GM18909 (cell line): ENCODE measurements at regions not wholly inside any gene's neighbourhood (a gene's known extent, or its start where the extent isn't known, plus 50 kb on each side); places are given as distances from the start of the nearest gene placed in this dataset.

Experiments
- ATAC-seq: cut with Tn5 transposase; IDR thresholded peaks from one replicate; pipeline ENCODE4 v1.9.1; 2021; ENCODE audit warnings: mild to moderate bottlenecking; ENCODE audit not compliant: unreplicated experiment, poor library complexity

DNA sequence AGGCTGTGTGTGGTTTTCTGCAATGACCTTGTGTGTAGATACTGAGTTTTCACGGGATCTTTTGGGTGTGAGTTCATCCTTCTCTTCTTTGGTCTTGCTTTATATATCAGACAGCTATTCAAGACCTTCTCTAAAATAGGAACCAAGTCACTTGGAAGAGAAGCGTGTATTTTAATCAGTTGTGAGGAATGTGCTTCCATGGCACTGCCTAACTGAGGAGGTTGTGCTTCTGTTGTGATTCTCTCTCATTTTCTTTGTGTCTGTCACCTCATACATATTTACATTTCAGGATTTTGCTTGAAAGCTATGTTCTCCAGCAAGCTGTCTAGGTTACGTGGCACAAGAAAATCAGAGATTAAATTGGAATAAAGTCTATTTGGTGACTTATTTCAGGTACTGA, 428.7 kb downstream of the QKI start:
- ATAC-seq: no peak

DNA sequence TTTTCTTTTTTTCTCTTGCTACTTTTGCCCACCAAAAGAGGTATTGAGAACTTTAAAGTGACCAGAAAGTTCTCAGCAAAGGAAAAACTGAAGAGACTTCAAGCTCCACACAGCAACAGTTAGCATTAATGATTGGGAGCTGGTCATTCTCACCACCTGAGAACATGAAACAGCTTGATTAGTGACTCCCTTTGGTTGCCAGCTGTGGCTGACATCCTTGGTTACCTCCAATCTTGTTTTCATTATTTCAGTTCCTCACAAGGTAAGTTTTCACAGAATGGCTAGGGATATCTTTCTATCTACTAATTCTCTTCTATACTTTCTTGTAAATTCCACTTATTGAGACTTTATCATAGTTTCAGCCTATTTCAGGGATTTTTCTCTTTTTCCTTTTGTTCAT, 427.9 kb downstream of the QKI start:
- peak; percentile 84 for ATAC-seq

DNA sequence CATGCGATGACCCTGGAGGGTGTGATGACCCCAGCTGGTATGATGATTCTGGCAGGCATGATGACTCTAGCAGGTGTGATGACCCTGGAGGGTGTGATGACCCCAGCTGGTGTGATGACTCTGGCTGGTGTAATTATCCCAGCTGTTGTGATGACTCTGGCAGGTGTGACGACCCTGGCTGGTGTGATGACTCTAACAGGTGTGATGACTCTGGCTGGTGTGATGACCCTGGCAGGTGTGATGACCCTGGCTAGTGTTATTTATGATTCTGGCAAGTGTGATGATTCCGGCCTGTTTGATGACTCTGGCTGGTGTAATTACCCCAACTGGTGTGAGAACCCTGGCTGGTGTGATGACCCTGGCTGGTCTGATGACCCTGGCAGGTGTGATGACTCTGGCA, 427.2 kb downstream of the QKI start:
- ATAC-seq: no peak

DNA sequence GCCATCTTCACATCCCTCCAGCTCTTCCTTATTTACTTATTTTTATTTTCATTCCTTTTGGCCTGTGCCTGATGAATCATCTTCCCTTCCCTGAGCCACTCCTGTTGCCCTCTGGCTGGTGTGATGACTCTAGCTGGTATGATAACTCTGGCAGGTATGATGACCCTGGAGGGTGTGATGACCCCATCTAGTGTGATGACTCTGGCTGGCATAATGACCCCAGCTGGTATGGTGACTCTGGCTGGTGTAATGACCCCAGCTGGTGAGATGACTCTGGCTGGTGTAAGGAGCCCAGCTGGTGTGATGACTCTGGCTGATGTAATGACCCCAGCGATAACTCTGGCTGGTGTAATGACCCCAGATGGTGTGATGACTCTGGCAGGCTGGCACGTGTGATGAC, 426.8 kb downstream of the QKI start:
- no peak for ATAC-seq

DNA sequence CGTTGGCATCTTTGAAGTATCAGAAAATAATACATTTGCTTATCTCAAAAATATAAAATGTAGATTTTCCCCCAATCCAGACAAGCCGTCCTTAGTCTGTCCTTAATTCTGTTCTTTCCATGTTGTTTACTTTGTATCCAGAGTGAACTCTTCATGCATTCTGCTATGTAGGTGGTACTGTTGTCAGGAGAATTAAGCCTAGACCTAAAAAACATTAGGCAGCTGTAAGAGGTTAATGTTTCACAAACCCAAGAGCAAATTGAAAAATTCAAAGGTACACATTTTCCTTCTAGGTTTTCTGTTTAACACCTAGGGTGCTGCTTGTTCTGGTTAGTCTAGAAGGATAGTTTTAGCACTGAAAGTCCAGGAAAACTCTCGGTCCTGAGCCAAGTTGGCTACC, 426.4 kb downstream of the QKI start:
- ATAC-seq: no peak

DNA sequence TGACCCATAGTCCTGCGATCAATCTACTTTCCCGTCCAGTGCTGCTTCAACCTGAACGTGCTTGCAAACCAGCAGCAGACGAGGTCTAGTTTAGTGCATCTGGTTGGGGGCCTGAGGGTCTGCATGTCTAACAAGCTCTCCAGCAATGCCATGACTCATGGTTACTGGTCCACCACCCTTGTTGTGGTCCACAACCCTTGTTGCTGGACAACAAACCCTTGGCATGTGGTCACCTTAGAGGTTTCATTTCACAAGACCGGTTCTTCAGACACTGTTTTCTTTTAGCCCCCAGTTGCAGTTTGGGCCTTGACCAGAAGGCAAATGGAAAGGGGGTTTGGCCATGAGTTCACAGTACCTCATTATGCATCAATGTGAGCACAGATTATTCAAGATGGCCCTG, 424.8 kb downstream of the QKI start:
- ATAC-seq: no peak

DNA sequence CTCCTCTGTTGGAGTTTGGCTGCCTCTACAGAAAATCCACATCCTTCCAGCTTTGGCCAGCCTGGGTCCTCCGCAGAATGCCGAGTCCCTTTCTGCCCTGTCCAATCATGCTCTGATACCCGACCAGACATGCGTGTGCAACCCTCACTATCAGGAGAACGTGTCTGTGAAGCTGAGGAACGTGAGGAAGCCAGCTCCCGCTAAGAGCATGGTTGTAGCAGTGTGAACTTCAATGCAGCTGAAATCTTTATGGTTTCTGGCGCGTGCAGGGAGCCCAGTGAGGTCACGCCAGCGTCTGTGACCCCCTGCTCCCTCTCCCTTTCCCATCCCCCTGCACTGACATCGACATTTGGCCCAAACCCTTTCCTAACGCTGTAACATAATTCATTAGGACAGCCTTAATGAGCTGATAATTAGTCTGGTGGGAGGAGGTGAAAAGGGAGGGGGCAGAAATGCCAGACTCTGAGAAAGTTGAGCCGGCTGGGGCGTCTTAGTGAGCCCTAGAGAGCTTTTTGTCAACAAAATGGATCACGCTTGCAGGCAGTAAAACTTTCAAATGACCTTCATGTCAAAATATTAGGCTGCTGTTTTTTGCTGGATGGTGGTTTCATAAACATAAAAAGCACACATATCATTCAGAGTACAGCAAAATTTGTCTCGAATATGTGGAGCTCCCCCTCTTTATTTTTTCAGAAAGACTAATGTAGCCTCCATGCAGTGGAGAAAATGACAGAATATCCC, 423.3 kb downstream of the QKI start:
- ATAC-seq: no peak

DNA sequence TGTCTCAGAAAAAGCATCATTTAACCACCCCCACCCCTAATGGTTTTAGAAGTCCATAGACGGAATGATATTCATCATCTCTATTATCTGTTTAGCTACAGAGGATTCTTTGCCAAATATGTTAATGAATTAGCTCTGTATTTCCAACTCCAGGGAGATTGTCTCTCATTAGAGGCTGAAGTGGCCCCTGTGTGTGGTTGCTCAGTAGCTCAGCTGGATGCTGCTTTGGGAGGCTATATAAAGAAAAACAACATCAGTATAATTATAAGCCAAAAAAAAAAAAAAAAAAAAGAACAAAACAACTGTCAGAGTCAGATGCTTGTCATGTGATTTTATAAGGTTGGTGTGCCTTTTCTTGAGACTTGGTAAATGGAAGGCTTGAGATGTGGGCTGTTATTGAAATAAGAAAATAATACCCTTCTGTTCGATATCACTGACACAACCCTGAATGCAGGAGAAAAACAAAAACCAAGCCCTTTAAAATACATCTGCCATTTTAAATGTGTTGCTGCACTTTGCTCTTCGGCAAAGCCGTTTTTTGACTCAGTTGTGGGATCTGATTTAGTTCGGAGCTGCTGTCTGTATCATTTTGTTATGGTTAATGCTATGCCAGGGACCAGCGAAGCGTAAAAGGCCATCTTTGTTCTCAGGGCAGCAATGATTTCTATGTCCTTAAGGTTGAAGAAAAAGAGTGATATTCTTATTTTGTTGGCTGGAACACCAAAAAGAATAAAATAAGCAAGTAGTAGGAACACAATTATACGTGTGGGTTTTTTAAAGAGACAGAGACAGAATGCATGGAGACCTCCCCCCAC, 422.6 kb downstream of the QKI start:
- no peak for ATAC-seq

DNA sequence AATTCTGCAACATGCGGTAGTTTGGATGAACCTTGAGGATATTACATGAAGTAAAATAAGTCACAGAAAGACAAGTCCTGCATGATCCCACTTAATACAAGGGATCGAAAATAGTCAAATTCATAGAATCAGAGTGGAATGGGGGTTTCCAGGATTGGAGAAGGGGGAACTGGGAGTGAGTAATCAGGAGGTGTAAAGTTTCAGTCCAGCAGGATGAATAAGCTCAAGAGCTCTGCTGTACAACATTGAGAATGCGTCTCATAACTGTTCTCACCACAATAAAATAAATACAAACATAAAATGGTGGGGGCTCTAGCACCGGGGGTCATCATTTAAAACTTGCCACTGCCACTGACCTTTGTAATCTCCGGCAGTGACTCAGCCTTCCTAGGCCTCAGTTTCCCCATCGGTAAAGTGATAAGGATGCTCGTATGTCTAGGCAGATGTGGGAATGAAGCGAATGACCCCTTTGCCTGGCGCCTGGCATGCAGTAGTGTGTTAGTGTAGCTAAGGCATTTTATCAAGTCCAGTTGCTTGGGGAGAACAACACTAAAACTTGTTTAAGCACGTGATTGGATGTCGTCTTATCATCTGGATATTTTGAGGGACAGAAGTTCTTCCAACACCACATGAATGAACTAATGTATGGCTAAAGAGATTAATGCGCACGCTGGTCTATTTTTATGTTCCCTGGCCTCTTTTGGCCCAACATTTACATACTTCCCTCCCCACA, 421.1 kb downstream of the QKI start:
- no peak for ATAC-seq

DNA sequence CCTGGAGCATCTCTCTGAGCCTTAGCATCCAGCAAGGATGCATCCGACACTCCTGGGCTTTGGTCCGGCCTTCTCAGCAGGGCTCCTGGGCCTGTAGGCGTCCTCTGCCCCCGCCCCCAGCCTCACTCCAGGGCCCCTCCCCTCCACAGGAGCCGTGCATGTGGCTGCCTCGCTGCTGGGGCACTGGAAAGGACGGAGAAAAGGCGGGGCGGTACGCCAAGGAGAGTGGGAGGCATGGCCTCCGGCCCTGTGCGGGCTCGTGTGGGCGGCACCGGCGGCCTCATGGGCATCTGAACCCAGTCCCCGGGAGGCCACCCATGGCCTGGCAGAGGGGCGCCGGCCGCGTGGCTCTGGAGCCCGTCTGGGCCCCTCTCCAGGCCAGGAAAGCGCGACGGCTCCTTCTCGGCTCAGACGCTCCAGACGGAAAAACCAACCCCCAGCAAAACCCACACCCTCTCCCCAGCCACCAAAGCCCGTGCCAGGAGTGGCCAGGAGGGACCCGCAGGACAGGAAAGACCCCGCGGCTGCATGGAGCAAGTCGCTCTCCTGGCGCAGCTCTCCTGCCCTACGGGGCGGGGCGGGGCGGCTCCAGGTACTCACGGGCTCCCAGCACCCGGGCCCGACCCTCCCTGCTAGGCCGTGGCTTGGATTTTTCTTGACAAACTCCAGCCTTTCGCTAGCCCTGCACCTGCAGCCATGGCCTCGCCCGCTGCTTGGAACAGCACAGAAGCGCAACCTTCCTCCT, 419.9 kb downstream of the QKI start:
- no peak for ATAC-seq

DNA sequence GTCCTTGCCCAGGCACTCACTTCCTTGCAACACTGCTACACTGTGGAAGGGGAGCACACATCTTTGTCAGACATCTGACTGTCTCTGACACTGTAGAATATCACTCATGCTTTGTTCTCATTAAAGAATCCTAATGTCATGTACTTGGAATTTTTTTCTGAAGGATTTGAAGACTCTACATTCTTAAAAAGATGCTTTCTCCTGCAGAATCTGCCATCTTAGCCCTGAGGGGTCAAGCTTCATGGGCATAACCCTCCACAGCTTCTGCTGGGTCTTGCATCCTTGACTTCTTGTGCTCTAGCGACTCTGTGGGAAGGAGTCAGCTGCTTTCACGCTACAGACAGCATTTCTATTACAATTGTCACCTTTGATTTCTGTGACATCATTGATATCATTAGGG, 417.2 kb downstream of the QKI start:
- no peak for ATAC-seq

DNA sequence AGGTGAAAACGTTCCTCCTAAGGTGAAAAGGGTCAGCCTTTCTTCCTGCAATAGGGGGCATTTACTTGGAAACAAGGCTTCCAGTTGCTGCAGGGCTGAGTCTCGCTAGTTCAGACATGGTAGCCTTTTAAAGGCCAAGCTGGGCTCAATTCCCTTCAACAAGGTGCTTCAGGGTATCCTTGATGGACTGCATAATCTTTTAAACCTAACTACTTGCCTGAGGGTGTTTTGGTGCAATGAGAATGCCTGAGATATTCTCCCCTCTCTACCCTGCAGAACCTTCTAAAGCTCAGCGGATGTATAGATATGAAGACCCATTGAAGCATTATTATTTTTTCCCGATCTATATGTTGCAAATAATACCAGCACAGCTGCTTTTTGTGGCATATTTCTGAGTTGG, 416.1 kb downstream of the QKI start:
- ATAC-seq: no peak

DNA sequence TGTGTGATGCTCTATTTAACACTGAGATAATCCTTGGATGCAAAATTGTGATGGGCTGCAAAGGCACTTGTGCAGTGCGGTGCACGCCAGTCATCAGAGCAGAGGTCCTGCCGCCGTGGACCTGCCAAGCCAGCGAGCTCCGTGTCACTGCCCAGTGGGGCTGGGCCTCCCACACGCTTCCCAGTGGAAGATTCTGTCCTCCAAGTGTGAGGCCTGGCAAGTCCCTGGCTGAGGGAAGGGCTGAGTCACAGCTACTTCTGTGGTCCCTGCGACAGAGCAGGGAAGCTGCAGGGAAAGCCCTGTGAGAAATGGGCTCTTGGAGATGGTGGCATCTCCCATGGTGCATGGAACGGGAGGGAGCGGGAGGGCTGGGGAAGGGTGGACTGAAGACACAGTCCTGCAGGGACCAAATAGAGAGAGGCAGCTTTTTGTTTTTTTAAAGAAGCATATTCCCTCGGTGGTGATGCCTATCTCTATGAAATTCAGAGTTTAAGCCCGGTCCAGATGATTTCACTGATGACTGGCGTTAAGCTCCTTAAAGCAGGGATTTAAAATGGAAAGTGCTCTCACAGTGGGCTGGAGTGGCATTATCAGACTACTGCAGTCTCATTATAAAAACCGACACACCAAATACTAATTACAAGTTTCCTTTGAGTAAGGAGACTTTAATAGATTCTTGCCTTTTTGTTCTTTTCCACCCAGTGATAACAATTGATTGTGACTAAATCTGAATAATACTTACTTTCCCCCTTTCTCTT, 413.7 kb downstream of the QKI start:
- no peak for ATAC-seq

DNA sequence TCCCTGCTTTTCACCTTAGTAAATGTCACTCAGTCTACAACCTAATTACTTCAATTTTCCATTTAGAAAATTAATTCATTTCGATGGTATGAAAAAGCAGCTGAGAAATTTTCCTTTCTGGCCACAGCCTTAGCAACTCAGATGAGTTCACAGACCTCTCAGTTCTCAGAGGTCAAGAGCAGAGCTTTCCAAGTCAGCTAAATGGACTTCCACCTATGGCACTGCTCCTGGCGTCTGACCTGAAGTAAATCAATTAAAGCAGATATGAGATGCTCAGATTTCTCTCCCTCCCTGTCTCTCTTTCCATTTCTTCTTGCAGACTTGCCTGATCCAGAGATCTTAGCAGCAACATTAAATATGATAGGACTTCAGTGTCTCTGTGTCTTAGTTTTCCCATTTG, 412.6 kb downstream of the QKI start:
- ATAC-seq: no peak

DNA sequence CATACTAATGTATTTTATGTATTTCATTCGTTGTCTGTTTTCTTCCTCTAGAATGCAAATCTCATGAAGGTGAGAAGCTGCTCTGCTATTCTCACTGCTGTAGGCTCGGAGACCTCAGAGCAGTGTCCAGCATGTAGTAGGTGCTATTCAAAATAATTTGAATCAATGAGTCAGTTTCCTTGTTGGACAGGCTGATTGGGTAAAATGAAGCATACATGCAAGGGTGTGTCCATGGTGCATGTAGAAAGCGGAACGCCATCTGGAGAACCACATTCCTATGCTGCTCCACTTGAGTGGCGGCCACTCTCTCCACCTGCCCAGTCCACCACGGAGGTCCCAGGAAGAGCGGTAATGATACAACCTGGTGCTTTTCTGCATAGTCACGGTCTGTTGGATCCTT, 412.1 kb downstream of the QKI start:
- ATAC-seq: no peak

DNA sequence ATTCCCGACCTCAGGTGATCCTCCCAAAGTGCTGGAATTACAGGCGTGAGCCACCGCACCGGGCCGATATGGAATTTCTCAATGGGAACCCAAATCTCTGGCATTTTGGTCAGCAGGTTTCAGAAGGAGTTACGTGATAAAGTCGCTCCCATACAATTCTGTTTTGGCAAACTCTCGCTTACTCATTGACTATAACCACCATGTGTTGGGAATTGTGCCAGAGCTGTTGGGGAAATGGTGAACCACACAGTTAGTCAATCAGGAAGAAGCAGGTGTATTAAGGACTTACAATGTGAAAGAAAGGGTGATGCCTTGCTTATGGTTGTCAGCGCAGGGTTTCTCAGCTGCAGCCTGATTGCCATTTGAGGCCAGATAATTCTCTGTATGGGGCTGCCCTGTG, 410.5 kb downstream of the QKI start:
- no peak for ATAC-seq

DNA sequence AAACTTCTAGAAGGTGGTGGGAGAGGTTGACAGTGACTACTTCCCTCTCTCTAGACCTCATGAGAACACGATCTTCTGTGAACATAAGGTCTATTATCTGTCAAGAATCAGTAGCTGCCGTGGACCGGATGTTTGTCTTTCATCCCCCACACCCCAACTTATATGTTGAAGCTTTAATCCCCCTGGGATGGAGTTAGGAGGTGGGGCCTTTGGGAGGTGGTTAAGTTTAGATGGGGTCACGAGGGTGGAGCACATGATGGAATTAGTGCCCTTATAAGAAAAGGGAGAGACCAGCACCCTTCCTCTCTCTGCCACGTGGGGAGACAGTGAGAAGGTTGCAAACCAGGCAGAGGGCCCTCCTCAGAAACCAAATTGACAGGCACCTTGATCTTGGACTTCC, 409.1 kb downstream of the QKI start:
- no peak for ATAC-seq

DNA sequence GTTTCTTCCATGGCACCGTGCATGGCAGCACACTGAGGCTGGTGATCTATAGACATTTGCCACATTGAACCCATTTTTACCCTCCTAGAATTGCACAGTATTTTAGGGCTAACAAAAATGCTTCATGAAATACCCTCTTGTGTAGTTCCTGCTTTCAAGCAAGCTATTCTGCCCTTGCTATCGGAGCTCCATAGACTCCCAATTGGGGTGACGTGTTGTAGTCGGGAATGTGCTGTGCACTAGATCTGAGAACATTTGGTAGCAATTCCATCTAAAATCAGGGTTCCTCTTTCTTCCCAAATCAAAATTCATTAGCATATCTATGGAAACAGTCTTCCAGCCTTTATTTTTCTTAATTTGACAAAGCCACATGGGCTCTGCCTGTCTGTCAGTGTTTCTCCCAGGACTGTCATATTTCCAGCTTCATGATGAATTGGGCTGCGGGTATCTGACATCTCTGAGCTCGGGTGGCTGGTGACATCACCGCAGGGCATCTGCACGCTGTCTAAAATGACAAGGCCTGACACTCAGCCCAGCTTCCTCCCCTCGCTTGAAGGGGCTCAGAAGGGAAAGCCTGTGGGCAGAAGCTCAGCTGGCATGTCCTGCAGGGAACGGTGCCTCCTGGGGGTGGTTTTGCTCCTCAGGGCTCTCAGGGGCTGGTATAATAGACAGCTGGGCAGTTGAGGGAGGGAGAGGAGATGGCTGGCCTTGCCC, 406.4 kb downstream of the QKI start:
- ATAC-seq: no peak

DNA sequence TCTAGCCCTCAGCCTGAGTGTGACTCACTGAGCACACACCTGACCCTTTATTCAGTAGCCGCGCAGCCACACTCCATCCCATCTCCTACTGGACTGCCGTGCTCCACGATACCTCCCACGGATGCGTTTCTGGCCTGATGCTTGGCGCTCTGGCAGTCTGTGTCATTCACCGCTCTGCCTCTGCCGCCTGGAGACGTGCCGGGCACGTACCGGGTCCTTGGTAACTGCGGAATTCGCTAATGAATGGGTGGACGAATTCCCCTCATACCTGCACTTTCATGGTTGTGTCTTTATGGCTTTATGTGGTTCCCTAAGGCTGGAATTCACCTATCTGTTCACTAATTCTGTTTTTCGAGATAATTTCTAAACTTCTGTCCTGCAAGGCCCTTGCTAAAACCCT, 405.7 kb downstream of the QKI start:
- ATAC-seq: no peak
